ENCODE measurements at regions not wholly inside any gene's neighbourhood (a gene's known extent, or its start where the extent isn't known, plus 50 kb on each side); places are given as distances from the start of the nearest gene placed in this dataset.

GRCh38 chr1:69479734-69480133 lies 88.0 kb upstream of the LRRC7 start:
- DNase-seq = no peak

GRCh38 chr1:69483246-69483645 lies 84.5 kb upstream of the LRRC7 start:
- no peak for DNase-seq

GRCh38 chr1:69485616-69486015 lies 82.1 kb upstream of the LRRC7 start:
- no peak for DNase-seq

- no peak for DNase-seq
Observed at GRCh38 chr1:69491416-69491815, 76.3 kb upstream of the LRRC7 start.

GRCh38 chr1:69492286-69492685 lies 75.4 kb upstream of the LRRC7 start:
- no peak for DNase-seq

- DNase-seq = no peak
Observed at GRCh38 chr1:69494221-69494620, 73.5 kb upstream of the LRRC7 start.

- DNase-seq = no peak
Observed at GRCh38 chr1:69497441-69498221, 70.1 kb upstream of the LRRC7 start.

- DNase-seq = no peak
Observed at GRCh38 chr1:69498711-69499110, 69.0 kb upstream of the LRRC7 start.

- no peak for DNase-seq
Observed at GRCh38 chr1:69499203-69499803, 68.4 kb upstream of the LRRC7 start.

GRCh38 chr1:69502991-69503390 lies 64.7 kb upstream of the LRRC7 start:
- DNase-seq = no peak

- no peak for DNase-seq
Observed at GRCh38 chr1:69504730-69505252, 62.9 kb upstream of the LRRC7 start.

- DNase-seq = no peak
Observed at GRCh38 chr1:69506311-69506710, 61.4 kb upstream of the LRRC7 start.

- no peak for DNase-seq
Observed at GRCh38 chr1:69506721-69507120, 61.0 kb upstream of the LRRC7 start.

GRCh38 chr1:69510026-69510425 lies 57.7 kb upstream of the LRRC7 start:
- DNase-seq = no peak

GRCh38 chr1:69511426-69512192 lies 56.1 kb upstream of the LRRC7 start:
- no peak for DNase-seq

GRCh38 chr1:69513601-69514000 lies 54.1 kb upstream of the LRRC7 start:
- no peak for DNase-seq
